ENCODE measurements at regions not wholly inside any gene's neighbourhood (a gene's known extent, or its start where the extent isn't known, plus 50 kb on each side); places are given as distances from the start of the nearest gene placed in this dataset.

- no peak for TF ChIP-seq CTCF (conservative IDR thresholded peaks at IDR 0.05)
Observed at GRCh38 chr12:123057513-123058265, 77.2 kb downstream of the ARL6IP4 start.

GRCh38 chr12:123056709-123057108 lies 76.2 kb downstream of the ARL6IP4 start:
- Mint-ChIP-seq H3K9me3 (no peaks in the 10 kb centered on the region), H3K4me3 (no peak overlapping the region), H3K27ac (no peak overlapping the region), H3K27me3 (no peaks in the 10 kb centered on the region), H3K4me1 (ENCODE audit: unreplicated experiment) (peaks cover 21% of the 10 kb centered on the region), H3K36me3 (no peaks in the 10 kb centered on the region)
- no peak for DNase-seq (ENCODE audit: extremely low spot score, unreplicated experiment)
- no peak for TF ChIP-seq CTCF (conservative IDR thresholded peaks at IDR 0.05)

More at GRCh38 chr12:123057513-123058265, 77.2 kb downstream of the ARL6IP4 start:
- H3K27me3 Mint-ChIP-seq = no peaks in the 10 kb centered on the region
- no peaks in the 10 kb centered on the region for H3K36me3 Mint-ChIP-seq
- no peaks in the 10 kb centered on the region for H3K9me3 Mint-ChIP-seq
- H3K4me1 Mint-ChIP-seq (ENCODE audit: unreplicated experiment) = peaks cover 21% of the 10 kb centered on the region
- no peak for DNase-seq (ENCODE audit: extremely low spot score, unreplicated experiment)
- no peak overlapping the region for H3K4me3 Mint-ChIP-seq
- H3K27ac Mint-ChIP-seq = no peak overlapping the region

- no peak for DNase-seq (ENCODE audit: extremely low spot score, unreplicated experiment)
- no peak overlapping the region for H3K27ac Mint-ChIP-seq
- peaks cover 21% of the 10 kb centered on the region for H3K4me1 Mint-ChIP-seq (ENCODE audit: unreplicated experiment)
Observed at GRCh38 chr12:123056053-123056452, 75.6 kb downstream of the ARL6IP4 start.

GRCh38 chr12:123055281-123055766 lies 74.8 kb downstream of the ARL6IP4 start:
- no peaks in the 10 kb centered on the region for H3K36me3 Mint-ChIP-seq
- H3K4me3 Mint-ChIP-seq = peak overlapping the region; percentile 29
- H3K4me1 Mint-ChIP-seq (ENCODE audit: unreplicated experiment) = peaks cover 21% of the 10 kb centered on the region
- H3K27ac Mint-ChIP-seq = no peak overlapping the region
- H3K9me3 Mint-ChIP-seq = no peaks in the 10 kb centered on the region
- no peaks in the 10 kb centered on the region for H3K27me3 Mint-ChIP-seq
- no peak for DNase-seq (ENCODE audit: extremely low spot score, unreplicated experiment)
- TF ChIP-seq CTCF (conservative IDR thresholded peaks at IDR 0.05) = no peak

More at GRCh38 chr12:123056053-123056452, 75.6 kb downstream of the ARL6IP4 start:
- H3K36me3 Mint-ChIP-seq = no peaks in the 10 kb centered on the region
- H3K27me3 Mint-ChIP-seq = no peaks in the 10 kb centered on the region
- no peak overlapping the region for H3K4me3 Mint-ChIP-seq
- H3K9me3 Mint-ChIP-seq = no peaks in the 10 kb centered on the region
- no peak for TF ChIP-seq CTCF (conservative IDR thresholded peaks at IDR 0.05)

- Mint-ChIP-seq H3K4me3 (no peak overlapping the region), H3K9me3 (no peaks in the 10 kb centered on the region), H3K27ac (no peak overlapping the region), H3K36me3 (no peaks in the 10 kb centered on the region), H3K27me3 (no peaks in the 10 kb centered on the region), H3K4me1 (ENCODE audit: unreplicated experiment) (peaks cover 21% of the 10 kb centered on the region)
- no peak for DNase-seq (ENCODE audit: extremely low spot score, unreplicated experiment)
- TF ChIP-seq CTCF (conservative IDR thresholded peaks at IDR 0.05) = no peak
Observed at GRCh38 chr12:123054371-123054770, 73.9 kb downstream of the ARL6IP4 start.
